ENCODE measurements at regions not wholly inside any gene's neighbourhood (a gene's known extent, or its start where the extent isn't known, plus 50 kb on each side); places are given as distances from the start of the nearest gene placed in this dataset.

DNA sequence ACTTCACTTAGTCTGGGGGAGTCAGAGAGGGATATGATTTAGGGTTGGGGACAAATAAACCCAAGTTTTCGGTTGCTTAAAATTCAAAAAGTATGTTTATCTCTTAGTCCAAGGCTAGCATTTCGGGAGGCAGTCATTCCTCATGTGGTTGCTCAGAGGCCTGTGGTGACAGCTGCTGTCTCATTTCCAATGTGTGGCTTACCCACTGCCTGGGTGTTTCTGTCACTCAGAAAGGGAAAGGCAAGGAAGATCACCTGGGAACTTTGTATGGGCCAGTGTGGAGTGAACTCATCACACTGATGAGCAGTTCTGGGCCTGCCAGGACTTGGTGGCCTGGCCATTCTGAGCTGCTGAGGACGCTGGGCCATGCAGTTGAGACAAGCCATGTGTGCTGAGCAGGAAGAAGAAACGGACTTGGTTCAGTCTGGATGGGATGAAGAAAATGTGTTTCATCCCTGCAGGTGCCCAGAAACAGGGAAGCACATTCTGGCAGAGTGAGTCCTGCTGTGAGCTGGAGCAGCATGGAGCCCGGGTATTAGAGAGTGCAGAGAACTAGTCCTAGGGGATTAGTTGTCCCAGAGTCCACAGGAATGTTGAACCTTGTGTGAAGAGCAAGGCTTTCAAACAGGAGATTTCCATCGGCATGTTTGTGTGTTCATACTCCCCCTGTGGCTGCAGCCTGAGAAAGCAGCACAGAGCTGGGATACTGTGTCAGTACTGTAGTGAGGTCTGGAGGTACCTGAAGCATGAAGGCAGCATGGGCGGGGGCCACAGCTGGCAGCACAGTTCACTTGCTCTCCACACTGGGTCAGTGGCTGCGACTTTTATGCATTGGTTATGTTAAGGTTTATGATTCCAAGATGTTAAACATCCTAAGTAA lies 211.1 kb upstream of the IGFBP3 start:
- POLR2A ChIA-PET: no interaction called here

DNA sequence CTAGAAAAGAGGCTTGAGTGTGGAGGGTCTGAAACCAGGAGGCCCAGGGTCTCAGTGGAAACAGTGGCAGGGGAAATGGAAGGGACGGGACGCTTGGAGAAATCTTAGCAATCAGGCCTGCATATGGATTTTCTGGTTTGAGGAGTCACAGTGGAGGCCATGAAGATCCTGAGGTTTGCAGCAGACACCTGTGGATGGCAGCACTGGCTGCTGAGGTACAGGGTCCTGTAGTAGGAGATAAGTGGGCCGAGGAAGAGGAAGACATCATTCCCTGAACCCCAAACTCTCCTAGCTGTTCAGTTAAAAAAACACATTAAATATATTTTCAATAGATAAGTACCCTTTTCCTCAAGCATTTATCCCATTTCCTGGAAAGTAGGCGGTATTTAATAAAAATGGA lies 208.8 kb upstream of the IGFBP3 start:
- TF ChIP-seq, protein P1, sequence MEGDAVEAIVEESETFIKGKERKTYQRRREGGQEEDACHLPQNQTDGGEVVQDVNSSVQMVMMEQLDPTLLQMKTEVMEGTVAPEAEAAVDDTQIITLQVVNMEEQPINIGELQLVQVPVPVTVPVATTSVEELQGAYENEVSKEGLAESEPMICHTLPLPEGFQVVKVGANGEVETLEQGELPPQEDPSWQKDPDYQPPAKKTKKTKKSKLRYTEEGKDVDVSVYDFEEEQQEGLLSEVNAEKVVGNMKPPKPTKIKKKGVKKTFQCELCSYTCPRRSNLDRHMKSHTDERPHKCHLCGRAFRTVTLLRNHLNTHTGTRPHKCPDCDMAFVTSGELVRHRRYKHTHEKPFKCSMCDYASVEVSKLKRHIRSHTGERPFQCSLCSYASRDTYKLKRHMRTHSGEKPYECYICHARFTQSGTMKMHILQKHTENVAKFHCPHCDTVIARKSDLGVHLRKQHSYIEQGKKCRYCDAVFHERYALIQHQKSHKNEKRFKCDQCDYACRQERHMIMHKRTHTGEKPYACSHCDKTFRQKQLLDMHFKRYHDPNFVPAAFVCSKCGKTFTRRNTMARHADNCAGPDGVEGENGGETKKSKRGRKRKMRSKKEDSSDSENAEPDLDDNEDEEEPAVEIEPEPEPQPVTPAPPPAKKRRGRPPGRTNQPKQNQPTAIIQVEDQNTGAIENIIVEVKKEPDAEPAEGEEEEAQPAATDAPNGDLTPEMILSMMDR (IDR thresholded peaks at IDR 0.05; ENCODE audit: insufficient read depth, low read depth, low read length): no peak
- CTCF ChIA-PET: interaction anchor here (0.8 to 1.0 kb wide), 2 partner anchors 206 to 616 kb away, joined by 3 read pairs; no protein-coding TSS in a partner anchor
- DNase-seq (ENCODE audit: low read depth): no peak
- H3K27me3 ChIP-seq (ENCODE audit: control insufficient read depth, insufficient read depth, low read length): no peaks in the 10 kb centered on the region
- POLR2A ChIA-PET: no interaction called here
- H3K36me3 ChIP-seq (ENCODE audit: control insufficient read depth, insufficient read depth, low read length): no peaks in the 10 kb centered on the region
- H3K4me3 ChIP-seq (ENCODE audit: low read depth, low read length): no peak overlapping the region

More for the DNA sequence above, 211.1 kb upstream of the IGFBP3 start:
- H3K36me3 ChIP-seq (ENCODE audit: control insufficient read depth, insufficient read depth, low read length): no peaks in the 10 kb centered on the region
- DNase-seq (ENCODE audit: low read depth): no peak
- H3K4me3 ChIP-seq (ENCODE audit: low read depth, low read length): no peak overlapping the region
- TF ChIP-seq, protein P1 (IDR thresholded peaks at IDR 0.05; ENCODE audit: insufficient read depth, low read depth, low read length): peak; percentile 44
- CTCF ChIA-PET: interaction anchor here (0.9 to 3.4 kb wide), 5 partner anchors 15 to 209 kb away, joined by 3 to 19 read pairs (median 4); partner anchors contain the start of gene IGFBP3
- no peaks in the 10 kb centered on the region for H3K27me3 ChIP-seq (ENCODE audit: control insufficient read depth, insufficient read depth, low read length)

DNA sequence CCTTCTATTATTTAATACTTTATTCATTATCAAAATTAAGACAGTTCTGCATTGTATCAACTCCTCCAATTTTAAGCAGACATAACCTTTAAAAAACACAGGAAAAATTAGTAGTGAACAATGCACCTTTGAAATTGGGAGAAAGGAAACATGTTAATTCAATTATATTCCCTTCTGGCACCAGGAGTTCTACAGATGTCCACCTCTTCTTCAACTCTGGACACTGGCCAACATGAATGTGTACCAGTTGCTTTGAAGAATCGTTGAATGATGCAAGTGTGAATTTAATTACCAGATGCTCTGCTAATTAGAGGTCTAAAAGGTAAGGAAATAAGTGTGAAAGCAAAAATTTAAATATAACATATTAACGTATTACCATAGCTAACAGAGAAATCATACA lies 206.7 kb upstream of the IGFBP3 start:
- Histone ChIP-seq H3K4me3 (ENCODE audit: low read depth, low read length) (no peak overlapping the region), H3K36me3 (ENCODE audit: control insufficient read depth, insufficient read depth, low read length) (no peaks in the 10 kb centered on the region), H3K27me3 (ENCODE audit: control insufficient read depth, insufficient read depth, low read length) (no peaks in the 10 kb centered on the region)
- ChIA-PET POLR2A (no interaction called here), CTCF (interaction anchor here (2.1 kb wide), 1 partner anchor 205 kb away, joined by 5 read pairs; no protein-coding TSS in a partner anchor)
- TF ChIP-seq, protein P1 (IDR thresholded peaks at IDR 0.05; ENCODE audit: insufficient read depth, low read depth, low read length): no peak
- no peak for DNase-seq (ENCODE audit: low read depth)

DNA sequence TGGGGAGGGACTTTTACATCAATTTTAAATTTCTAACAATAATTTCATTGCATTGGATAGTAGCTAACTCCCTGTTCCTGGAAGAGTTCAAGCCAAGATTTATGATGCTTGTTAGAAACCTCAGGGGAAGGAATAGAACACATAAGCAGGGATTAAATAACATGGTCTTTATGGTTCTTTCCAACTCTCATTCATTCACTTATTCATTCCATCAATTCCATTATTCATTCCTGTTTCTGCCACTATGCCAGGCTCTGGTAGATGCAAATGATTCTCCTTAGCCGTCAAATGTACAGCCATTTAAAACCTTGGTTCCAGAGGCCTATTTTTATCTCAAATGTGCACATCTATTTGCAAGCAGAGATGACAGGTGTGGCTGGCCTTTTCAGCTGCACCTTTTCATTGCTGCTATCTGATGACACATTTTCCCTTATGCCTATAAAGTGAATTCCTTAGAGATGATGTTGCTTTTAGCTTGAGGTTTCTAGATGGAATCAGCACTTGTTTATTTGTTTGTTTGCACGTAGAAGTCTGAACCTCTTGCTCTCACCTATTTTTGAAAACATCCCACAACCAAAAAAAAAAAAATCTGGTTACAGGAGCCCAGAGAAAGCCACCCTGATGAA lies 205.7 kb upstream of the IGFBP3 start:
- ChIA-PET CTCF (interaction anchor here (1.0 to 2.1 kb wide), 2 partner anchors 12 to 204 kb away, joined by 4 to 5 read pairs; no protein-coding TSS in a partner anchor), POLR2A (no interaction called here)
- no peak overlapping the region for H3K4me3 ChIP-seq (ENCODE audit: low read depth, low read length)
- no peaks in the 10 kb centered on the region for H3K36me3 ChIP-seq (ENCODE audit: control insufficient read depth, insufficient read depth, low read length)
- H3K27me3 ChIP-seq (ENCODE audit: control insufficient read depth, insufficient read depth, low read length): no peaks in the 10 kb centered on the region
- TF ChIP-seq, protein P1 (IDR thresholded peaks at IDR 0.05; ENCODE audit: insufficient read depth, low read depth, low read length): no peak
- DNase-seq (ENCODE audit: low read depth): no peak

DNA sequence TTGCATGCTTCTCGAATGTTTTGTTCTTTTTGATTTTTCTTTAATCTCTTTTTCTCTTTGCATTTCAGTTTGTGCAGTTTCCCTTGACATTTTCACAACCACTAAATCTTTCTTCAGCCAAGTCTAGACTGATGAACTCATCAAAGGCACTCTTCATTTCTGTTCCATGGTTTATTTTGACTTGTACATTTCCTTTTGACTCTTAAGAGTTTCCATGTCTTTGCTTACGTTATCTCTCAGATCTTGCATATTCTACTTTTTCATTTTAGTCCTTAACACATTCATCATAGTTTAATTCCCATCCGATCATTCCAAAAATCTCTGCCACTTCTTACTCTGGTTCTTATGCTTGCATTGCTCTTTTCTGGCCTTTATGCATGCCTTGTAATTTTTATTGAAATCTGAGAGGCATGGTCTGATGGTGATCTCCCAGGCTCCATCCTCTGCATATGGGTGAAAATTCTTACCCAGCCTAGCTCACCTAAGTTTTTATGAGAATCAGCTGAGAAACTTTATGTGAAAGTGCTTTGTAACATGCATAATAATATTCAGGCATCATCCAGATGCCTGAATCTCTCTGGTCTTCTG lies 202.8 kb upstream of the IGFBP3 start:
- no peaks in the 10 kb centered on the region for H3K27me3 ChIP-seq (ENCODE audit: control insufficient read depth, insufficient read depth, low read length)
- TF ChIP-seq, protein P1 (IDR thresholded peaks at IDR 0.05; ENCODE audit: insufficient read depth, low read depth, low read length): no peak
- DNase-seq (ENCODE audit: low read depth): no peak
- no peaks in the 10 kb centered on the region for H3K36me3 ChIP-seq (ENCODE audit: control insufficient read depth, insufficient read depth, low read length)
- CTCF ChIA-PET: no interaction called here
- H3K4me3 ChIP-seq (ENCODE audit: low read depth, low read length): no peak overlapping the region
- POLR2A ChIA-PET: no interaction called here
